Endothelial cell of umbilical vein (primary cell): ENCODE measurements at regions not wholly inside any gene's neighbourhood (a gene's known extent, or its start where the extent isn't known, plus 50 kb on each side); places are given as distances from the start of the nearest gene placed in this dataset.

Experiments used
- BruUV-seq: library from RNA; stranded (reverse); fragments of 400-500 nt; replicated peaks from 2 replicates; lab custom pipeline; 2021; lab: Mats Ljungman, UMichigan
- CTCF ChIA-PET: fragments of 300-600, 350-600 bp; sonication (Branson Sonifier 250); formaldehyde crosslinking; loops from one replicate; lab custom pipeline; 2021; ENCODE audit warnings: antibody characterized with exemption, inconsistent platforms; lab: Charles Lee
- POLR2A ChIA-PET: fragments of 300-600, 350-600 bp; sonication (Branson Sonifier 250); formaldehyde crosslinking; loops from one replicate; lab custom pipeline; 2021; ENCODE audit warnings: antibody characterized with exemption, inconsistent platforms; lab: Charles Lee
- DNase-seq: peaks from one replicate; pipeline ENCODE4 v3.0.0-alpha.2; 2011; ENCODE audit warnings: low read depth, low spot score
- FAIRE-seq: peaks from 2 replicates; lab custom pipeline; 2011; peaks lifted over from hg19 to GRCh38; lab: Jason Lieb, UNC
- H2AFZ ChIP-seq: 2 replicates; pipeline ENCODE4 v1.6.0; 2012; ENCODE audit warnings: low read depth, low read length, control low read depth, inconsistent platforms
- H3K27ac ChIP-seq: 2 replicates; pipeline ENCODE4 v1.5.1; 2011; ENCODE audit warnings: low read depth, mild to moderate bottlenecking, control low read depth, low read length, moderate library complexity; ENCODE audit not compliant: insufficient read depth
- H3K27me3 ChIP-seq, 2 experiments: 2 replicates each; pipeline versions ENCODE4 v1.6.0 to v1.6.1; 2011; ENCODE audit warnings: low read length in 2 of 2, mixed read lengths in 1 of 2; ENCODE audit not compliant: control insufficient read depth in 2 of 2, insufficient read depth in 2 of 2
- H3K36me3 ChIP-seq, 2 experiments: 2 replicates in 1 of 2; 3 replicates in 1 of 2; pipeline ENCODE4 v1.5.1; 2011; ENCODE audit warnings: low read length in 2 of 2, mild to moderate bottlenecking in 1 of 2, moderate library complexity in 1 of 2; ENCODE audit not compliant: control insufficient read depth in 2 of 2, insufficient read depth in 2 of 2; ENCODE audit errors: extremely low read depth in 1 of 2
- H3K4me1 ChIP-seq: 3 replicates; pipeline ENCODE4 v1.5.1; 2011; ENCODE audit warnings: mild to moderate bottlenecking, low read length; ENCODE audit not compliant: control insufficient read depth, insufficient read depth; ENCODE audit errors: extremely low read depth
- H3K4me2 ChIP-seq: 2 replicates; pipeline ENCODE4 v1.6.1; 2011; ENCODE audit warnings: low read length, control low read depth, mixed read lengths; ENCODE audit not compliant: insufficient read depth
- H3K4me3 ChIP-seq, 3 experiments: fragments of 200-600 bp in 1 of 3; sonication (generic), shearing (Covaris generic) in 1 of 3; replicated peaks in 1 of 3; 2 replicates each; pipeline ENCODE4 v1.5.1; 2011 to 2016; ENCODE audit warnings: control low read depth in 3 of 3, low read length in 3 of 3, mild to moderate bottlenecking in 2 of 3, inconsistent platforms in 1 of 3, low read depth in 1 of 3, moderate library complexity in 1 of 3; ENCODE audit not compliant: insufficient read depth in 1 of 3
- H3K79me2 ChIP-seq: 2 replicates; pipeline ENCODE4 v1.6.0; 2012; ENCODE audit warnings: low read length, inconsistent platforms; ENCODE audit not compliant: control insufficient read depth, insufficient read depth
- H3K9ac ChIP-seq: replicated peaks from 2 replicates; pipeline ENCODE3; 2011; ENCODE audit warnings: low read length, control low read depth; ENCODE audit not compliant: insufficient read depth; ENCODE audit errors: extremely low read depth
- H3K9me1 ChIP-seq: replicated peaks from 3 replicates; pipeline ENCODE4 v1.6.0; 2011; ENCODE audit warnings: mild to moderate bottlenecking, low read length; ENCODE audit not compliant: control insufficient read depth, insufficient read depth; ENCODE audit errors: extremely low read depth
- H3K9me3 ChIP-seq: replicated peaks from 2 replicates; pipeline ENCODE4 v1.5.1; 2012; ENCODE audit warnings: low read length, inconsistent platforms; ENCODE audit not compliant: control insufficient read depth, insufficient read depth
- H4K20me1 ChIP-seq: replicated peaks from 2 replicates; pipeline ENCODE3; 2011; ENCODE audit warnings: mild to moderate bottlenecking, low read length; ENCODE audit not compliant: control insufficient read depth, insufficient read depth; ENCODE audit errors: extremely low read depth
- GATA2 ChIP-seq: IDR thresholded peaks from 2 replicates; pipeline ENCODE4 v1.7.0; 2011; ENCODE audit warnings: low read depth, mild to moderate bottlenecking, moderate library complexity, mixed read lengths, low read length; ENCODE audit not compliant: insufficient read length, insufficient read depth
- dilution Hi-C: fragments of 300-500 bp; cut with MboI; formaldehyde crosslinking; loops from one replicate; pipeline ENCODE4 v1.15.0; 2019; ENCODE audit warnings: low sequenced_read_pairs; ENCODE audit not compliant: extremely low pct_ligation_motif_present
- intact Hi-C: fragments of 100-400 bp; cut with micrococcal nuclease; formaldehyde crosslinking; loops from one replicate; pipeline ENCODE4 v1.10.0; 2022
- TF ChIP-seq, protein P1 (sequence below), 2 donors: IDR thresholded peaks; 1 replicate in 1 of 2; 2 replicates in 1 of 2; pipeline ENCODE4 v1.5.1; 2011; ENCODE audit warnings: low read length in 2 of 2, mild to moderate bottlenecking in 2 of 2, moderate library complexity in 2 of 2, control low read depth in 1 of 2, inconsistent platforms in 1 of 2, low read depth in 1 of 2; ENCODE audit not compliant: insufficient read depth in 1 of 2; ENCODE audit errors: extremely low read depth in 1 of 2

DNA sequence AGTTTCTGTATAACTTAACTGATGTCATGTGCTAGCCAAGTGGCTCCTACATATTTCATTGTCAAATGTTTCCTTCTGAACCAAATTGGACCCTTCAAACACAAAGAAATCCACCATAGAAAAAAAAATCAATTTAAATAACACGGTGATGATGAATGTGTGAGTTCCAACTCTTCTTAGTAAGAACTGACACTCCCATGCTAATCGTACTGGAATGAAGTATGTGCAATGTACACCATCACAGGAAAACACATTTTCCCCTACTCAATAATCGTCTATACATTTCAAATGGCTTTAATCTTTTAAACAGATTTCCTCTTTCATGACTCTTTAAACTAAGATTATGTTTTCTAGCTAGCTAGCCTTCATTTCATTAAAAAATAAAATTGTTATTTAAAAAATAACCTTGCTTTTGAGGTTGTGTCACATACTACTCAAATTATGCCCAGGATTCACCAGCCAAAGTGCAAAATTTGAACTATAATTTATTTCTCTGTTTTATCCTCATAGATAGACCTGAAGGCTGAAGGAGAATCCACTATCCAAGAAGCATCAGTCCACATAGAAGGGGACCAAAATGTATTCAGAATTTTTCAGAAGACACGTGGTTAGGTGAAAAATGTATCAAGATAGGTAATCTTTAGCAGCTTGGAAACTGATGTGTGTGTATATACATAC is 131.0 kb upstream of the ITGA1 start:
- dilution Hi-C loops: no loop called here
- H2AFZ ChIP-seq: peak overlapping the region; percentile 39

DNA sequence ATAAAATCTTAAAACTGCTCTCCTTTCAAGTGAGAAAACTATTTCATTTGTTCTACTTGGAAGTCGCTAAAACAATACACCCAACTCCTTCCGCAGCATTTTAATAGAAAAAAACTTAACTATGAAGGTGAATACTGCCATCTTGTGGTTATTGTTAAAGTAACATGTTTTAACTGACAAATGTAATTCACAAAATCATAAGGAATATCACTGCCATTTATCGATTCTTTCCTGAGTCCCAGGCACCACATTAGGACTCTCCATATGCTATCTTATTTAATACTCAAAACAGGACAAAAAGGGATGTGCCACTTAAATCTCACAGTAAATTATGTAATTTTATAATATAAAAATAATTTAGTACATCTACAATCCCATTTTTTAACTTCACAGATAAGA is 130.5 kb upstream of the ITGA1 start:
- TF ChIP-seq, protein P1, sequence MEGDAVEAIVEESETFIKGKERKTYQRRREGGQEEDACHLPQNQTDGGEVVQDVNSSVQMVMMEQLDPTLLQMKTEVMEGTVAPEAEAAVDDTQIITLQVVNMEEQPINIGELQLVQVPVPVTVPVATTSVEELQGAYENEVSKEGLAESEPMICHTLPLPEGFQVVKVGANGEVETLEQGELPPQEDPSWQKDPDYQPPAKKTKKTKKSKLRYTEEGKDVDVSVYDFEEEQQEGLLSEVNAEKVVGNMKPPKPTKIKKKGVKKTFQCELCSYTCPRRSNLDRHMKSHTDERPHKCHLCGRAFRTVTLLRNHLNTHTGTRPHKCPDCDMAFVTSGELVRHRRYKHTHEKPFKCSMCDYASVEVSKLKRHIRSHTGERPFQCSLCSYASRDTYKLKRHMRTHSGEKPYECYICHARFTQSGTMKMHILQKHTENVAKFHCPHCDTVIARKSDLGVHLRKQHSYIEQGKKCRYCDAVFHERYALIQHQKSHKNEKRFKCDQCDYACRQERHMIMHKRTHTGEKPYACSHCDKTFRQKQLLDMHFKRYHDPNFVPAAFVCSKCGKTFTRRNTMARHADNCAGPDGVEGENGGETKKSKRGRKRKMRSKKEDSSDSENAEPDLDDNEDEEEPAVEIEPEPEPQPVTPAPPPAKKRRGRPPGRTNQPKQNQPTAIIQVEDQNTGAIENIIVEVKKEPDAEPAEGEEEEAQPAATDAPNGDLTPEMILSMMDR (IDR thresholded peaks at IDR 0.05; ENCODE audit: extremely low read depth in 1 of 2, insufficient read depth in 1 of 2, low read depth in 1 of 2, low read length in 2 of 2): peak; percentile 19 to 21
- no peak for TF ChIP-seq GATA2
- CTCF ChIA-PET: interaction anchor here (1.0 to 4.6 kb wide), 4 partner anchors 9 to 1700 kb away, joined by 3 to 39 read pairs (median 14); no protein-coding TSS in a partner anchor
- peak; percentile 58 for DNase-seq

More for the DNA sequence above, 131.0 kb upstream of the ITGA1 start:
- H3K4me3 ChIP-seq: no peak overlapping the region
- H3K27ac ChIP-seq: no peak overlapping the region
- FAIRE-seq (no peak), DNase-seq (no peak)
- H3K4me2 ChIP-seq: peak overlapping the region; percentile 28
- peaks cover 9 to 21% of the 10 kb centered on the region in 2 experiments for H3K27me3 ChIP-seq
- H3K36me3 ChIP-seq: no peaks in the 10 kb centered on the region
- H3K79me2 ChIP-seq: no peaks in the 10 kb centered on the region
- TF ChIP-seq, protein P1 (IDR thresholded peaks at IDR 0.05; ENCODE audit: extremely low read depth in 1 of 2, insufficient read depth in 1 of 2, low read depth in 1 of 2, low read length in 2 of 2): no peak
- no peaks in the 10 kb centered on the region for H4K20me1 ChIP-seq
- intact Hi-C loops: loop anchor here (1.0 to 5.0 kb wide), 4 partner anchors 648 to 1697 kb away; partner anchors contain the start of gene ISL1
- no peaks in the 10 kb centered on the region for H3K9me3 ChIP-seq
- no peaks in the 10 kb centered on the region for H3K4me1 ChIP-seq
- no peaks in the 10 kb centered on the region for H3K9me1 ChIP-seq
- POLR2A ChIA-PET: no interaction called here
- CTCF ChIA-PET: interaction anchor here (1.0 to 4.6 kb wide), 3 partner anchors 9 to 1699 kb away, joined by 3 to 39 read pairs (median 20); no protein-coding TSS in a partner anchor
- no peak overlapping the region for H3K9ac ChIP-seq
- BruUV-seq: no TSS peak

More for the DNA sequence above, 130.5 kb upstream of the ITGA1 start:
- Histone ChIP-seq H2AFZ (peak overlapping the region; percentile 39), H3K4me2 (peak overlapping the region; percentile 28), H3K4me3 (no peak overlapping the region), H3K9me1 (no peaks in the 10 kb centered on the region), H3K36me3 (no peaks in the 10 kb centered on the region), H3K4me1 (no peaks in the 10 kb centered on the region), H3K9me3 (no peaks in the 10 kb centered on the region), H3K79me2 (no peaks in the 10 kb centered on the region), H4K20me1 (no peaks in the 10 kb centered on the region), H3K27ac (no peak overlapping the region), H3K27me3 (peaks cover 9 to 19% of the 10 kb centered on the region in 2 experiments), H3K9ac (no peak overlapping the region)
- POLR2A ChIA-PET: no interaction called here
- intact Hi-C loops (loop anchor here (1.0 to 5.0 kb wide), 4 partner anchors 649 to 1698 kb away; partner anchors contain the start of gene ISL1), dilution Hi-C loops (no loop called here)
- no TSS peak for BruUV-seq
- FAIRE-seq: peak; percentile 77
